COLO829 (cell line): ENCODE measurements at regions not wholly inside any gene's neighbourhood (a gene's known extent, or its start where the extent isn't known, plus 50 kb on each side); places are given as distances from the start of the nearest gene placed in this dataset.

Experiments used
- DNase-seq: peaks from one replicate; pipeline ENCODE4 v3.0.0; 2012; ENCODE audit warnings: low spot score

DNA sequence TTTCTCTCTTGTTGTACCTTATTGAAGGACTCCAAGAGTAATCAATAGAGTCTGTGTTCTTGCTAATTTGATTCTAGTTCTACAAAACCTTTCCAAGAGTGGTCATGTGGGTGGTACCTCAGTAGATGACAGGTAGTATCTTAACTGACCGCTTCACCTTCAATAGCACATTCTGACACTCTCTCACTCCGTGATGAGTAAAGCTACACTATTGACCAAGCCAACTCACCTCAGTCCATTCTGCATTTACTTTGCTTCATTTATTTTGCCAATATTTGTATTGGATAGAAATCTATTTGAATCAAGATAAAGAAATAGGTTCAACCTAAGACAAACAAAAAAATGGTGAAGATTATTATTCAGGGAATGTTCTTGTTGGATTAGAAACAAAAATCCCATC, 1869.6 kb upstream of the CELF4 start:
- DNase-seq, result no peak

DNA sequence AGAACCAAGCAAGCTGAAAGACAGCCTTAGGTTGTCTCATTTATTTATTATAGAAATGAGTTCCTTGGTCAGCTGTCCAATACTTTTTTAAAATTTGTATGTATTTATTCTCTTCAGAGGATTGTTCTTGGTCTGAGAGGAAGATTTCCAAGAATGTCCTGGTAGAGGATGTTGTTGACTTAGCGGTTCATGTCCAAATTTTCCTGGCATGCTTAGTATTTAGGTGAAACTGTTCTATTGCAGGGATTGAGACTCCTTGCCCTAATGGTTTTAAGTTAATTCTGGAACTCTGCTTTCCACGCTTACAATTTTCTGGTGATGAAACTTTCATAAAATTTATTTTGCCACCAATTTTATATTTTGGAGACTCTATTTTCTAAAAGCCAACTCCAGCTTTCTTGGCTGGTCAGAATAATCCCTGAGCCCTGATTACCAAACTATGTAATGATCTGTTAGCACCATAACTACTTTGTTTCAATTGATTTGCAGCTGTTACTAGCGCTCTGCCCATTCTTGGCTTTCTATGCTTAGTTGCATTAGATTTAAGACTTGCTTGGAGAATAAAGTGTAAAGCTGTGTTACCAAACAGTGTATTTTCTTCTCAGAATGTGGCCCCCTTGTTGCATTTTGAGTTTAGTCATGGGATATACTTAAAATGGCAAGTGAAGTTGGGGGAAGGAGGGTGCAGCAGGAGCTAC, 1868.8 kb upstream of the CELF4 start:
- DNase-seq, result no peak

DNA sequence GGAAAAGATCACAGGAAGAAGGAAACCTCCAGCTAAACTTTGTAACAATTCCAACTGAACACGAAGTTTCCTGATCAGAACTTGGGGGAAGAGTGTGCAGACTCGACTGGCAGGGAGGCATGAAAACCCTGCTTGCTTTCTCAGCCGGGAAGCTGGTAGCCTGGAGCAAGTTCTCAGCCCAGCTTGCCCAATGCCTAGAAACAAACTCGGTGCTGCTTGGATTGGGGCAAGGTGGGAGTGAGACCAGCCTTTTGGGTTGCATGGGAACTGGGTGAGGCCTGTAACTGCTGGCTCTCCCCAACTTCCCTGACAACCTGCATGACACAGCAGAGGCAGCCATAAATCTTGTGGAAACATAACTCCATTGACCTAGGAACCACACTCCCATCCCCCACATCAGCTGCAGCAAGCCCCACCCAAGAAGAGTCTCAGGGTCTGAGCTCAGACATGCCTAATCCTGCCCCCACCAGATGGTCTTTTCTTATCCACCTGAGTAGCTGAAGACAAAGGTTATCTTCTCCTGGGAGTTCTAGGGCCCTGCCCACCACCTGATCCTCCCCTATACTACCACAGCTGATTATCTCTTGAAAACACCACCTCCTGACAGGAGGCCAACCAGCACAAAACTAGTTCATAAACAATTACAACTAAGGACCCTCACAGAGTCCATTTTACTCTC, 1859.7 kb upstream of the CELF4 start:
- no peak for DNase-seq

DNA sequence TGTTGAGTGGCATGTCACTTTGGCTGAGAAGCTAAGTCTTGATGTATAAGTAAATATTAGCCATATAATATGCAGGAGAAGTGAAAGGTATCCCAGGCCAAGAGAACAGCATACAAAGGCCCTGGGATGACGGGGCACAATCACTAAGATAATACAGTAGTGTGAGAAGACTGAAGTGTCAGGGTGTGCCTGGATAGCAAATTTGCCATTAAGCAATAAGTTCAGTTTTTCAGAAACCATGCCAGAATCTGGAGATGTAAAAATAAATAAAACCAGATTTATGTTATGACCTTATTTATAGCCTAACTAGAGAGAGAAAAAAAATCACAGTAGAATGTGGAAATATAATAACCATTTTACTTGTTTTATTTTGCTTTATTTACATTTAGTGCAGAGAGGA, 1858.7 kb upstream of the CELF4 start:
- no peak for DNase-seq

DNA sequence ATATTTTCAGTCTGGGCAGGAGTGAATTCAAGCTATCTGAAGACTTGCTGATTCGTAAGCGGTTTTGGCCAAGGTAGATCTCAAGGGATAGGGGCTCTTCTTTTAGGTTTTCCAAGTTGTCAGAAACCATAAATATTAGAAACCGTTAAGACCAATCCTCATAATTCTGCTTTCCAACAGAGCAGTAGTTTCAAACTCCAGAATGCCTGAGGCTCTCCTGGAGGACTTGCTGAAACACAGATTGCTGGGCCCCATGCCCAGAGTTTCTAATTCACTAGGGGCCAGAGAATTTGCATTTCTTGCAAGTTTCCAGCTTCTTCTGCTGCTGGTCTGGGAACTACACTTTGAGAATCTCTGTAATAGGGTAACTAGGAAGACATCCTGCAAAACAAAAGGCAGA, 1855.7 kb upstream of the CELF4 start:
- DNase-seq, result no peak

DNA sequence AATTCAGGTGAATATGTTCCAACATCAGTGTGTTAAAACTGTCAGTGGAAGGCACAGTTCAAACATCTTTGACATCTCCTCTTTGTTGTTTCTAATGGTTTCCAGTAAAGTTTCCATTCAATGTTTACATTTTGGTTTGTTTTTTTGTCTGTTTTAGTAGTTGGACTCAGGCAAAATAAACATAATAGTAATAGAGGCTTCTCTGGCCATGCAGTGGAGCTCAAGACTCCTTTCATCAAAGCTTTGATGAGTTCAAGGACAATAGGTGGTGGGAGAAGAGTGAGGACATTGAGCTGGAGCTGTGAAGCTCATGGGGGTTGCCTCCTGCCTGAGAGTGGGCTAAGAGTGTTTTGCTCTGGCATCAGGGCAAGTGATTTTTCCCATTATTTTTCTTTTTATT, 1853.7 kb upstream of the CELF4 start:
- DNase-seq, result no peak

DNA sequence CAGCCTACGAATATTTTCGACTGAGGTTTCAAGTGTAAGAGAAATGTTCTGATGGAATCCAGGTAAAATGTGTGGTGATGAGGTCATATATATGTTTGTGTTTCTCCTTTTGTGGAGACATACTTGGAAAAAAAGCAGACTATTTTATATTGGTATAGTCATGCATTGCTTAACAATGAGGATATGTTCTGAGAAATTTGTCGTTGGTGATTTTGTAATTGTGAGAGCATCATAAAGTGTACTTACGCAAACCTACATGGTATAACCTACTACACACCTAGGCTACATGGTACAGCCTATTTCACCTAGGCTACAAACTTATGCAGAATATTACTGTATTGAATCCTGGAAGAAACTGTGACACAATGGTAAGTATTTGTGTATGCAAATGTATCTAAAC, 1849.9 kb upstream of the CELF4 start:
- no peak for DNase-seq

DNA sequence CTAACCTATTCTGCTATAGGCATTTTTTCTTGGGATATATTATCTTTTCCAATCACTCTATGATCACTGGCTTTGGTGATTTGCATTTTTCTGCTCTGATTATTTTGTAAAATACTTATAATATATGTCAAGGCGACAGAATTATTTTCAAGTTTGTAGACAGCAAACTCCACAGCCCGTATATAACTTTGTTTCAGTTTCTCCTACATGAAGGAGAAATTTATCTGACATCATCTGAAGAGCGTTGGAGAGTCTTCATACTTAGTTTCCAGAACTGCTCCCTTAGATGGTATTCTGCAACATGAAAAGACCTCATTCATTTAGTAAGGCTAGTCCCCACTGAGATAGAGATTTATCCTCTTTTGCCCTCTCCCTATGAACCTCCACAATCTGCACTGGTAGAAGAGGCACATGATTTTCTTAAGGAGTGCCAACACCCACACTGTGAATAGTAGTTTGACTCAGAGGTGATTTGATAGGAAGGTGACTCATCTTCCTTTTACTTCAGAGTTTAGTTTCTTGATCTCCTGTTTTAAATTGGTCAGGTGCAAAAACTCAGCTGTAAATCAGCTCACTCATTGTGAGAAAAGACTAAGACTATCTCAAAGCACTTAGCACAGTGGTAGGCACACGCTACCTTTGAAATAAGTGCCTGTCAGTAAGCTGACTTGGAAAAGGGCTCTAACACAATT, 1848.6 kb upstream of the CELF4 start:
- DNase-seq, result peak; percentile 33

DNA sequence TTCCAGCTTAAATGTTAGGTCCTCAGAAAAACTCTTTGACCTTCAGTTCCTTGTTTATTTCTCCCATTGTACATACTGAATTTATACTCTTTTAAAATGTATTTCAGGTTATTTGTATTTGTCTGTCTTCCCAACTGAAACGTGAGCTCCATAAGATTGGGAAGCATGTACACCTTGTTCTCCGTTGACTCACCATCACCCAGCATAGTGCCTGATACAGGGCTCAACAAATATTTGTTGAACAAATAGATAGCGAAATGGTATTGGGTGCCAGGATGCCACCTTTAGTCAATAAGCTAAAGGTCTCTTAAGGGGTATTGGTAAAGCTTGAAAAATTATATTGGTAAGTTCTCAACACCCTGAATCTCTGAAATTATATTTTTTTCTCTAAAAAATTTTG, 1841.3 kb upstream of the CELF4 start:
- DNase-seq, result no peak

DNA sequence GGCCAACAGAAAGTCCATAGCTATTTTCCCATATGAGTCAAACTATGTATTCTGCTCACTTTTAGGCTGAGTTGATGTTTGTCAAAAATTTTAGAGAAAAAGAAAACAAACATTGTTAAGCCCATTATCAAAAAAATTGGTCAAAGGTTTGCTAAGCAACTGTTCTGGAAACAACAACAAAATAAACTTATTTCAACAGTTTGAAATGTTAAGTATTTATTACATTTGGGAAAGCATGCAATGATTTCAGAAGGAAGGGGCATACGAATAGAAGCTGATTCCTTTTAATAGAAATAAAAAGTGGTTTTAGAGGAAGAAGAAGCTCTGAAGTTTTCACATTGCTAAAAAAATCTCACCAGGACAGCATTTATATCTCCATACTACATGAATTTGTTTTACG, 1837.5 kb upstream of the CELF4 start:
- DNase-seq, result no peak

DNA sequence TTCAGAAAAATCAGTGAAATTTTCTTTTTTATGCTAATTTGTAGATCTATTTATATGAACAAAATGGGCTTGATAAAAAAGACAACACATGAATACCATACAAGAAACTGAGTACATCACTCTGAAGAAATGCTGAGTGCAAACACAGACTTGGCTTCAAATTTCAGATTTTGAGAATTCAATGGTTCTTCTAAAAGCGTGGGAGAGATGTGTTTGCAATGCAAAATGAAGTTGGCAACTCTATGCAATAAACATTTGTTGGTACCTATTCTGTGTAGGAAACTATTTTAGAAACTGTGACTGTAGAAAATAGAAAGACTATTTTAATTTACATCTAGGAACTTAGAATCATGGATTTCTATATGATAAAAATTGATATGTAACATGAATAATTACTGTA, 1834.1 kb upstream of the CELF4 start:
- DNase-seq, result no peak

DNA sequence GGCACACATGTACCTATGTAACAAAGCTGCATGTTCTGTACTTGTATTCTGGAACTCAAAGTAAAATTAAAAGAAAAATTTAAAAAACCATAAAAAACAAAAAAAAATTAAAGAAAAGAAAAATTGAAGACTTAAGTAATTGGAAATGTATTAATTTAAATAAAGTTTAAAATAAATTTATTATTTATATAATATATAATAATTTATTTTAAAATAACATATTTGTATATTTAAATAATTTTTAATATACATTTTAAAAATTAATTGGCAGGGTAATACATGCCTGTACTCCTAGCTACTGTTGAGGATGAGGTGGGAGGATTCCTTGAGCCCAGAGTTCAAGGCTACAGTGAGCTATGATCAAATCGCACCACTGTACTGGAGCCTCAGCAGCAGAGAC, 1830.6 kb upstream of the CELF4 start:
- DNase-seq, result no peak

DNA sequence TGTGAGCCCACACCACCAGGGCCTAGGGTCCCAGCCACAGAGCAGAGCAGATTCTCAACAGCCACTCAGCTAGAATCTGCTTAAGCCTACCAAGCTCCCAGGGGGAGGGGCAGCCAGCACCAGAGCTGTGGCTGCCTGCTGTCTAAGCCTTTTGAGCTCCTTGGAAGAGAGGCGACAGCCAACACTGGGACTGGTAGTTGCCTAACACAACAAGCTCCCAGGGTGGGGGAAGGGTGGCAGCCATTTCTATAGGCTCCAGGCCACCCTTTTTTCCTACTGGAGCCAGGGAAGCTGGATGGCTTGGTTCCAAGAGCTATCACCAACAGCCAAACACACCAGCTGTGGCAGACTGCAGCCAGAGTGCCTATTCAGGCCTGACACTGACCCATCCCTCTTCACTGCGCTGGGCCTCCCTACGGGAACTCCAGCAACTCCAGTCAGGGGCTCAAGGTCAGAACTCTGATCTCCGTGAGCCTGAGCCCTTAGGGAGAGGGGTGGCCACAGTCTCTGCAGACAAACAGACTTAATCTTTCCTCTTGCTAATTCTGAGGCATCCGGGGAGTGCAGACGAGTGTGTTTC, 1824.3 kb upstream of the CELF4 start:
- no peak for DNase-seq

DNA sequence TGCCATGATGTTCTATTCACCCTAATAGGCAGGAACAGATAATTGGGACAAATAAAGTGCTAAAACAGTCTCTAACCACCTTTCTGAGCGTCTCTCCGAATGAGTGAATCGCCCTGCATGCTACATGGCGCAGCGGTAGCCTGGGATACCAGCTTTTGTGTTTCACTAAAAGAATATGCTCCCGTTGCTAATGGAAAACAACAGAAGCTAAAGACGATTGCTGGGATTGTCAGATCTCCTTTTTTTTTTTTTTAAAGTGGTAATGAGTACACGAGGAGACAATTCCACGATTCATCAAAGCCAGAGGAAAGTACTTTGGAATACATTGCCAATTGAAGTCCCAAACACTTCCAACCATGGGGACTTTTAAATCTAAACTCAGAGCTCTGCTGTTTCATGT, 1815.3 kb upstream of the CELF4 start:
- DNase-seq, result no peak

DNA sequence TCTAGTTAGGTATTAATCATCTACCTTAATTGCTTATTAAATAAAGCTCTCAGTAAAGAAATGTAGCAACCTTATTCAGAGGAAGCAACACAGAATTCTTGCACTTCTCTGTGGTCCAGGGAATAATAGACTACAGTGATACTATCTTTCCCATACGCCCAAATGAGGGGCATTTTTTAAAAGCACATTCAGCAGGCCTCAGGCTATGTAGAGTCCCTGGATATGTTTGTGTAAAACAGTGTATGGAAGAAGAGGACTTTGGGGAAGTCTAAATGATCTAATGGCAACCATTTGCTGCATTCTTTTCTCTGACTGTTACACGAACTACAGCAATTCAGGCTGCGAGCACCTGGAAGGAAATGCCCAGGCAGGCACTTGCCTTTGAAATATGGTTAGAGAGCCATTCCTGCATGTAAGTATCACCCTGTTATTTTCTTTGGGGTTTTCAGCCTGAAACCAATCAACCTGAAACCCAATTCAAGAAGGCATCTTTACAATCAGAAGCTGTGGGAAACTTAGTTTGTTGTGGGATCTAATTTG, 1814.7 kb upstream of the CELF4 start:
- no peak for DNase-seq

DNA sequence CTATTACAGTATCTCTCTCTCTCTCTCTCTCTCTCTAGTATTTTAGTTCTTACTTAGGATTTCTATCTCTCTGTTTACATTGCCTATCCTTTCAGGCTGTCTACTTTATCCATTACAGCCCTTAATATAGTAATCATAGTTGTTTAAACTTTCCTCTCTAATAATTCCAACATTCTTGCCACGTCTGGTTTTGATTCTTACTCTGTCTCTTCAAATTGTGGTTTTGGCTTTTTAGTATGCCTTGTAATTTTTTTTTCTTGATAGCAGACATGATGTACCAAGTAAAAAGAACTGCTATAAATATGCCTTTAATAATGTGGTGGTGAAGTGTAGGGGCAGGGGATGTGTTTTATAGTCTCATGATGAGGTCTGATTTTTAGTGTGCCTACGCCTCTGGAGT, 1809.5 kb upstream of the CELF4 start:
- DNase-seq, result no peak

DNA sequence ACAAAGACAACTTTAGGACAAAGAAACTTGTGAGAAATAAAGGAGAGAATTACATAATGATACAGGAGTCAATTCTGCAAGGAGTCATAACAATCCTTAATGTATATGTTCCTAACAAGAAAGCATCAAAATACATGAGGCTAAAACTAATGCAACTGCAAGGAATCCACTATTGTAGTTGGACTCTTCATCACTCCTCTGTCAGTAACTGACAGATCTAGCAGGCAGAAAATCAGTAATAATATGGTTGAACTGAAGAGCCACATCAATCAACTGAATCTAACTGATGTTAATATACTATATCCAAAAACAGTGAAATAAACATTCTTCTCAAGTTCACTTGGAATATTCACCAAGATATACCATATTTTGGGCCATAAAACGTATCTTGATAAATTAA, 1806.4 kb upstream of the CELF4 start:
- DNase-seq, result no peak

DNA sequence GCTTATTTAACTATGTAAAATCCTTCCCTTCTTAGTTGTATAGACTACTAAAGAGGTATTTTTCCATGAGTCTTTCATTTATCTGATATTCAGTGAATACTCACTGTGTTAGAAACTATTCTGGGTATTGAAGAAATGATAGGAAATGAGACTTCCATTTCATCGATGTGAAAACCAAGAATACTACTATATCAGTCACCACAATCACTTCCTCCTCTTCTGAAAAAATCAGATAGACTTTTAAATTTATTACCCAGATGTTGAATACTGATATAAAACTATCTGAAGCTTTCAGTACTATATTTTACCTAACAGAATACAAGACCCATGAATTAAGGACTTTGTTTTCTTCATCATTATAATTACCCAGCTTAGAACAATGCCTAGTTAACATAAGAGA, 1801.1 kb upstream of the CELF4 start:
- DNase-seq, result no peak

DNA sequence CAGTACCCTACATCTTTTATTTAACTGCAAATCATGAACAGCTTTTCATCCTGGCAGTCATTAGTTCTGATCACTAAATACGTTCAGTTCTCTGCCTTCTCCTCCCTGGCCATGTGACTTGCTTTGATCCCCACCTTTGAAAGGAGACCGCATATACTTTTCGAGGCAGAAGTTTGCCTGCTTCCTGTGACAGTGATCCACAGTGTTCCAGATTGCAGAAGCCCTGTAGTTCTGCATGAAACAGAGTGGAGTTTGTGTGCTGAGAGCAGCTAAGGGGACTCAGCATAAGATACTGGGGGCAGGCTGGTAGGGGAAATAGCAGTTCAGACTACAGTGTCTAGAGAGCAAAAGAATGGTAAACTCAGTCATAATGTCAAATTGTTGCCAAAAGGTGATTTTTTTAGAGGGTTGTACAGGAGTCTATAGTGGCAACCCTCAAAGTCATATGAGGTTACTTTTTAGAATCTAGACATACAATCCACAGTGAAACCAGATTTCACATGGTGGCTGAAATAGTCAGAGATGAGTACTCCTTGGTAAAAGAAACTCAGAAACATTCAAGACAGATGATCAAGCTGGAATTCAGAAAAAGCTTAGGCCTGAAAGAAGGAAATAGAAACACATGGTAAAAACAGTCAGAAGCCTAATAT, 1800.4 kb upstream of the CELF4 start:
- DNase-seq, result no peak

DNA sequence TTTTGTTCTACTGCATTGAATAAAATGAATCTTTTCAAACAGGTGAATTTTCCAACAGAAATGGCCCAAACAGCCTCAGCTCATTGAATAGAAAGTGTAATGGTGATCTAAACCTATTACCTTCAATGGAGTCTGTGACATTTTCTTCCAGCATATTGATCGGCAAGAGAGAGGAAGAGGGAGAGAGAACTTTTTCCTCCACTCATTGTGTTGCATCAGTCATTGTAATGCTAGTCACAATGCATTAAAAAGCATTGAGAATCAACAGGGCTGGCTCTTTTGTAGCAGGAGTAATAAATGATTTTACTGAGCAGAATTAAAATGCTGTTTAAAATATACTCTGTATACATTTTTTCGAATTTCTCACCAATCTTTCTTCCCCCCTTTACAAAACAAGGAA, 1794.5 kb upstream of the CELF4 start:
- DNase-seq, result no peak

DNA sequence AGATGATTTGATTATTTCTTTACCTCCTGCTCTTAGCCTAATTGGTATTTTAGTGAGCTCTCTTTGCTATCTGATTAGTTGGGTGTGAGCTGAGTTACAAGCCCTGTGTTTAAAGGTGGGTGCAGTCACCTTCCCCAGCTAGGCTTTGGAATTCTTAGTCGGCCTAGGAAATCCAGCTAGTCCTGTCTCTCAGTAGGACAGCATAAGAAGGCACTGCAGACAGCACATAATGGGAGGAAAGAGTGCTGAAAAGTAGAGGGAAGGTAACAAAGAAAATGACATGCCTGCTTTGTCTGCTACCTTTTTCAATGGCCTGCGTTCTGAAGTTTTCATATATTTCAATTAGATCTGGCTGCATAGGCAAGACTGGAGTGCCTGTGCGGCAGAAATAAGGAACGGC, 1794.0 kb upstream of the CELF4 start:
- DNase-seq, result no peak

DNA sequence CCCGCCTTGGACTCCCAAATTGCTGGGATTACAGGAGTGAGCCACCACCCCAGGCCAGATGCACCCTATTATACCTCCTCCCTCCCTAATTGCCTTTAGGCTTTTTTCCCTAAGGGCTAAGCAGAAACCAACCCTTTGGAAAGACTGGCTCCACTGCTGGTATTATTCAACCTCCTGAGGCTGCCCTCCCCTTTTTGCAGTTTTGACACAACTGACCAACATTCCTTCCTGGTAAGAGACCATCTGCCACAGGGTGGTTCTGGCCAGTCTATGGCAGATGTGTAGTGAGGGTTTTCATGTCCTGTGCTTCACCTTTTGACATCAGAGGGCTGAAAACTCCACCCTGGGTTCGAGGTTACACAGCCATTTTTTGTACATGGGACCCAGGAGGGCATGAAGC, 1785.3 kb upstream of the CELF4 start:
- DNase-seq, result no peak
